Liver (tissue), 8 donors: ENCODE measurements at regions not wholly inside any gene's neighbourhood (a gene's known extent, or its start where the extent isn't known, plus 50 kb on each side); places are given as distances from the start of the nearest gene placed in this dataset.

Source experiments
- DNase-seq: peaks from one replicate; pipeline ENCODE4 v3.0.0-alpha.2; 2017; ENCODE audit warnings: low spot score
- H3K27ac ChIP-seq, 2 donors: one replicate each; pipeline ENCODE4 v1.7.0; 2013; ENCODE audit warnings: inconsistent platforms in 2 of 2, low read length in 2 of 2, control low read depth in 1 of 2, low read depth in 1 of 2, mild to moderate bottlenecking in 1 of 2
- H3K27me3 ChIP-seq, 4 donors: one replicate each; pipeline versions ENCODE4 v1.6.1 to v1.7.0; 2013; ENCODE audit warnings: low read length in 3 of 4, inconsistent platforms in 1 of 4, mild to moderate bottlenecking in 1 of 4, moderate library complexity in 1 of 4; ENCODE audit not compliant: control insufficient read depth in 4 of 4, insufficient read depth in 4 of 4
- H3K36me3 ChIP-seq, 4 donors: one replicate each; pipeline versions ENCODE4 v1.6.1 to v1.7.0; 2013; ENCODE audit warnings: low read length in 3 of 4, mild to moderate bottlenecking in 3 of 4, low read depth in 1 of 4, moderate library complexity in 1 of 4; ENCODE audit not compliant: control insufficient read depth in 4 of 4, insufficient read depth in 3 of 4
- H3K4me1 ChIP-seq, 4 donors: one replicate each; pipeline versions ENCODE4 v1.6.1 to v1.7.0; 2013; ENCODE audit warnings: low read length in 3 of 4, mild to moderate bottlenecking in 3 of 4, moderate library complexity in 1 of 4; ENCODE audit not compliant: control insufficient read depth in 4 of 4, insufficient read depth in 4 of 4
- H3K4me3 ChIP-seq, 3 donors: one replicate each; pipeline versions ENCODE4 v1.6.1 to v1.7.0; 2013; ENCODE audit warnings: low read length in 3 of 3, control low read depth in 1 of 3, low read depth in 1 of 3, mild to moderate bottlenecking in 1 of 3
- H3K9ac ChIP-seq, 2 donors: one replicate each; pipeline ENCODE4 v1.7.0; 2013; ENCODE audit warnings: low read length in 2 of 2, mild to moderate bottlenecking in 2 of 2, moderate library complexity in 2 of 2, control low read depth in 1 of 2, low read depth in 1 of 2
- H3K9me3 ChIP-seq, 4 donors: one replicate each; pipeline versions ENCODE4 v1.6.1 to v1.7.0; 2013; ENCODE audit warnings: low read length in 3 of 4; ENCODE audit not compliant: control insufficient read depth in 4 of 4
- CTCF ChIP-seq: fragments of 150-350 bp; IDR thresholded peaks from 2 replicates; pipeline ENCODE4 v1.5.1; 2017; ENCODE audit warnings: improper control_type of control experiment, low read depth, low read length; ENCODE audit not compliant: missing input control
- EGR1 ChIP-seq, 2 donors: IDR thresholded peaks; 2 replicates each; pipeline ENCODE4 v1.6.1; 2016 to 2018; ENCODE audit warnings: antibody characterized with exemption in 2 of 2, low read depth in 2 of 2
- FOXA1 ChIP-seq: IDR thresholded peaks from 2 replicates; pipeline ENCODE4 v1.6.1; 2016; ENCODE audit warnings: antibody characterized with exemption
- FOXA2 ChIP-seq: IDR thresholded peaks from 2 replicates; pipeline ENCODE4 v1.6.1; 2016; ENCODE audit warnings: antibody characterized with exemption
- GABPA ChIP-seq, 2 donors: IDR thresholded peaks in 1 of 2; conservative IDR thresholded peaks in 1 of 2; 2 replicates each; pipeline ENCODE4 v1.6.1; 2016; ENCODE audit warnings: antibody characterized with exemption in 2 of 2, mild to moderate bottlenecking in 1 of 2, moderate library complexity in 1 of 2
- HNF4A ChIP-seq, 2 donors: conservative IDR thresholded peaks; 2 replicates each; pipeline ENCODE4 v1.6.1; 2016; ENCODE audit warnings: antibody characterized with exemption in 2 of 2, mild to moderate bottlenecking in 2 of 2
- HNF4G ChIP-seq: IDR thresholded peaks from 2 replicates; pipeline ENCODE4 v1.6.1; 2016; ENCODE audit warnings: antibody characterized with exemption
- JUND ChIP-seq, 2 donors: IDR thresholded peaks; 2 replicates each; pipeline ENCODE4 v1.6.1; 2016; ENCODE audit warnings: antibody characterized with exemption in 2 of 2
- MAX ChIP-seq: IDR thresholded peaks from 2 replicates; pipeline ENCODE4 v1.6.1; 2016; ENCODE audit warnings: antibody characterized with exemption
- NR2F2 ChIP-seq: IDR thresholded peaks from 2 replicates; pipeline ENCODE4 v1.6.1; 2016; ENCODE audit warnings: antibody characterized with exemption
- RAD21 ChIP-seq, 2 donors: IDR thresholded peaks; 2 replicates each; pipeline ENCODE4 v1.6.1; 2016; ENCODE audit warnings: antibody characterized with exemption in 2 of 2, mild to moderate bottlenecking in 2 of 2
- REST ChIP-seq: IDR thresholded peaks from 2 replicates; pipeline ENCODE4 v1.6.1; 2016; ENCODE audit warnings: antibody characterized with exemption, mild to moderate bottlenecking
- RXRA ChIP-seq, 2 donors: IDR thresholded peaks; 2 replicates each; pipeline ENCODE4 v1.6.1; 2017 to 2018; ENCODE audit warnings: antibody characterized with exemption in 2 of 2, mild to moderate bottlenecking in 1 of 2
- SP1 ChIP-seq: IDR thresholded peaks from 2 replicates; pipeline ENCODE4 v1.6.1; 2018; ENCODE audit warnings: antibody characterized with exemption, mild to moderate bottlenecking
- TAF1 ChIP-seq: conservative IDR thresholded peaks from 2 replicates; pipeline ENCODE4 v1.6.1; 2016; ENCODE audit warnings: antibody characterized with exemption, mild to moderate bottlenecking
- YY1 ChIP-seq: IDR thresholded peaks from 2 replicates; pipeline ENCODE4 v1.6.1; 2016; ENCODE audit warnings: antibody characterized with exemption, mild to moderate bottlenecking
- ZBTB33 ChIP-seq: IDR thresholded peaks from 2 replicates; pipeline ENCODE4 v1.6.1; 2016; ENCODE audit warnings: antibody characterized with exemption
- WGBS: extraction: QIAGEN DNeasy Blood & Tissue Kit; methylation state at CpG from one replicate; pipeline ENCODE4 v1.1.7; 2013; 5-methylcytosine and 5-hydroxymethylcytosine counted together
- donor health status: healthy.
- donor health status: healthy.
- donor health status: healthy.
- donor health status: healthy.
- donor health status: healthy.

GRCh38 chr4:171130256-171130801 is 682.9 kb upstream of the GALNTL6 start:
- no peak for TF ChIP-seq YY1
- TF ChIP-seq RXRA (IDR thresholded peaks at IDR 0.05), result no peak
- no peak for TF ChIP-seq ZBTB33
- TF ChIP-seq EGR1 (IDR thresholded peaks at IDR 0.05; ENCODE audit: low read depth in 2 of 2), result no peak
- TF ChIP-seq MAX, result no peak
- no peak for TF ChIP-seq GABPA (IDR thresholded peaks at IDR 0.05 in 1 of 2, conservative IDR thresholded peaks at IDR 0.05 in 1 of 2)
- TF ChIP-seq HNF4G, result no peak
- no peak for TF ChIP-seq NR2F2
- TF ChIP-seq FOXA1, result no peak
- TF ChIP-seq TAF1, result no peak
- TF ChIP-seq FOXA2, result no peak
- TF ChIP-seq JUND (IDR thresholded peaks at IDR 0.05), result no peak
- TF ChIP-seq SP1, result no peak
- no peak for TF ChIP-seq CTCF
- no peak for TF ChIP-seq HNF4A (conservative IDR thresholded peaks at IDR 0.05)
- no peak for TF ChIP-seq RAD21 (IDR thresholded peaks at IDR 0.05)
- H3K27ac ChIP-seq, result no peak overlapping the region
- H3K4me1 ChIP-seq, result no peaks in the 10 kb centered on the region
- DNase-seq, result no peak
- 28% methylated on average over 3 of the region's 3 CpGs for WGBS
- no peak overlapping the region for H3K4me3 ChIP-seq
- no peaks in the 10 kb centered on the region for H3K9me3 ChIP-seq
- H3K9ac ChIP-seq, result no peak overlapping the region
- H3K36me3 ChIP-seq, result no peaks in the 10 kb centered on the region
- H3K27me3 ChIP-seq, result no peaks in the 10 kb centered on the region

- H3K9me3 ChIP-seq, result peaks cover 0 to 5% (median under 1%) of the 10 kb centered on the region in 4 donors
- DNase-seq, result no peak
- no peaks in the 10 kb centered on the region for H3K27me3 ChIP-seq
- TF ChIP-seq JUND (IDR thresholded peaks at IDR 0.05), result no peak
- TF ChIP-seq REST, result no peak
- TF ChIP-seq EGR1 (IDR thresholded peaks at IDR 0.05; ENCODE audit: low read depth in 2 of 2), result no peak
- no peak for TF ChIP-seq NR2F2
- no peak for TF ChIP-seq HNF4A (conservative IDR thresholded peaks at IDR 0.05)
- TF ChIP-seq RAD21 (IDR thresholded peaks at IDR 0.05), result no peak
- TF ChIP-seq CTCF, result no peak
- TF ChIP-seq ZBTB33, result no peak
- TF ChIP-seq TAF1, result no peak
- TF ChIP-seq FOXA1, result no peak
- no peak for TF ChIP-seq RXRA (IDR thresholded peaks at IDR 0.05)
- no peak overlapping the region for H3K27ac ChIP-seq
- no peak overlapping the region for H3K9ac ChIP-seq
- H3K36me3 ChIP-seq, result no peaks in the 10 kb centered on the region
- H3K4me1 ChIP-seq, result no peaks in the 10 kb centered on the region
- H3K4me3 ChIP-seq, result no peak overlapping the region
Observed at GRCh38 chr4:171118091-171118490, 695.1 kb upstream of the GALNTL6 start.
